SK-N-SH (cell line): ENCODE measurements at regions not wholly inside any gene's neighbourhood (a gene's known extent, or its start where the extent isn't known, plus 50 kb on each side); places are given as distances from the start of the nearest gene placed in this dataset.

Source experiments
- CTCF ChIA-PET: fragments of 300-600, 350-600 bp; formaldehyde crosslinking; extraction: SDS; loops from one replicate; lab custom pipeline; 2021; lab: Yijun Ruan, JAX
- POLR2A ChIA-PET: fragments of 350-600 bp; sonication (Branson Sonifier 250); formaldehyde crosslinking; extraction: SDS; loops from one replicate; lab custom pipeline; 2020; ENCODE audit warnings: antibody characterized with exemption, inconsistent platforms; lab: Yijun Ruan, JAX
- DNase-seq: peaks from one replicate; pipeline ENCODE4 v3.0.0; 2012
- H2AFZ ChIP-seq: fragments of 200-600 bp; sonication (generic); 2 replicates; pipeline ENCODE4 v1.8.1; 2016; ENCODE audit warnings: antibody characterized with exemption, mild to moderate bottlenecking, low read depth
- H3F3A ChIP-seq: fragments of 200-600 bp; sonication (generic); replicated peaks from 2 replicates; pipeline ENCODE3; 2016; ENCODE audit warnings: antibody characterized with exemption, mild to moderate bottlenecking; ENCODE audit not compliant: insufficient read depth
- H3K27ac ChIP-seq, 2 experiments: fragments of 200-500 bp in 1 of 2; fragments of 200-600 bp in 1 of 2; sonication (Bioruptor generic) in 1 of 2; sonication (generic), shearing (Covaris generic) in 1 of 2; 2 replicates each; pipeline versions ENCODE4 v1.5.1 to v1.6.1; 2014 to 2016; ENCODE audit warnings: low read depth in 2 of 2, inconsistent platforms in 1 of 2, low read length in 1 of 2, mild to moderate bottlenecking in 1 of 2, mixed read lengths in 1 of 2
- H3K27me3 ChIP-seq: fragments of 200-600 bp; sonication (generic), shearing (Covaris generic); 2 replicates; pipeline ENCODE4 v1.6.1; 2016; ENCODE audit warnings: mixed run types; ENCODE audit not compliant: insufficient read depth
- H3K36me3 ChIP-seq, 2 experiments: fragments of 200-500 bp in 1 of 2; fragments of 200-600 bp in 1 of 2; sonication (Bioruptor generic) in 1 of 2; sonication (generic) in 1 of 2; replicated peaks in 1 of 2; 2 replicates each; pipeline versions ENCODE3 to v1.5.1; 2014 to 2016; ENCODE audit warnings: low read length in 1 of 2, mild to moderate bottlenecking in 1 of 2; ENCODE audit not compliant: insufficient read depth in 2 of 2, control insufficient read depth in 1 of 2
- H3K4me1 ChIP-seq, 2 experiments: fragments of 200-500 bp in 1 of 2; fragments of 200-600 bp in 1 of 2; sonication (Bioruptor generic) in 1 of 2; sonication (generic), shearing (Covaris generic) in 1 of 2; 2 replicates each; pipeline versions ENCODE4 v1.5.1 to v1.6.1; 2014 to 2016; ENCODE audit warnings: low read depth in 1 of 2, low read length in 1 of 2, mixed run types in 1 of 2; ENCODE audit not compliant: insufficient read depth in 2 of 2, control insufficient read depth in 1 of 2
- H3K4me2 ChIP-seq: fragments of 200-600 bp; sonication (generic), shearing (Covaris generic); 2 replicates; pipeline ENCODE4 v1.6.1; 2017; ENCODE audit warnings: mixed run types
- H3K4me3 ChIP-seq, 2 experiments: fragments of 200-500 bp in 1 of 2; fragments of 200-600 bp in 1 of 2; sonication (Bioruptor generic) in 1 of 2; sonication (generic), shearing (Covaris generic) in 1 of 2; 2 replicates each; pipeline versions ENCODE4 v1.5.1 to v1.8.1; 2014 to 2016; ENCODE audit warnings: low read depth in 2 of 2, inconsistent platforms in 1 of 2, low read length in 1 of 2, mild to moderate bottlenecking in 1 of 2, mixed read lengths in 1 of 2, moderate library complexity in 1 of 2
- H3K79me2 ChIP-seq: fragments of 200-600 bp; sonication (generic); 2 replicates; pipeline ENCODE4 v1.8.1; 2017; ENCODE audit warnings: mild to moderate bottlenecking; ENCODE audit not compliant: insufficient read depth
- H3K9ac ChIP-seq: fragments of 200-600 bp; sonication (generic); 2 replicates; pipeline ENCODE4 v1.6.1; 2017; ENCODE audit warnings: mixed run types
- H3K9me2 ChIP-seq: fragments of 200-600 bp; sonication (generic); 2 replicates; pipeline ENCODE4 v1.6.1; 2017; ENCODE audit warnings: mixed run types
- H3K9me3 ChIP-seq: fragments of 200-600 bp; sonication (generic); 2 replicates; pipeline ENCODE4 v1.6.1; 2017; ENCODE audit warnings: mixed run types, mild to moderate bottlenecking, moderate library complexity
- H4K20me1 ChIP-seq: fragments of 200-600 bp; sonication (generic); 2 replicates; pipeline ENCODE4 v1.6.1; 2017; ENCODE audit warnings: mild to moderate bottlenecking, mixed run types; ENCODE audit not compliant: insufficient read depth
- CHD2 ChIP-seq: fragments of 150-350 bp; IDR thresholded peaks from 2 replicates; pipeline ENCODE4 v1.6.1; 2018; ENCODE audit warnings: low read length; ENCODE audit not compliant: partially characterized antibody
- CTCF ChIP-seq: fragments of 200-600 bp; sonication (generic); IDR thresholded peaks from 2 replicates; pipeline ENCODE4 v1.6.1; 2017; ENCODE audit warnings: antibody characterized with exemption, mild to moderate bottlenecking, moderate library complexity
- EP300 ChIP-seq, 2 experiments: IDR thresholded peaks; 2 replicates each; pipeline versions ENCODE4 v1.4.0 to v1.6.1; 2012; ENCODE audit warnings: borderline replicate concordance in 1 of 2, low read depth in 1 of 2, low read length in 1 of 2
- IRF3 ChIP-seq: fragments of 150-350 bp; IDR thresholded peaks from 2 replicates; pipeline ENCODE4 v1.6.1; 2016; ENCODE audit warnings: mild to moderate bottlenecking, low read depth, low read length
- JUND ChIP-seq: IDR thresholded peaks from 2 replicates; pipeline ENCODE4 v1.4.0; 2012
- MEF2A ChIP-seq: IDR thresholded peaks from 2 replicates; pipeline ENCODE4 v1.4.0; 2012; ENCODE audit warnings: low read depth, borderline replicate concordance
- MXI1 ChIP-seq: IDR thresholded peaks from 2 replicates; pipeline ENCODE4 v1.6.1; 2012; ENCODE audit warnings: mild to moderate bottlenecking, low read depth, low read length, improper control_type of control experiment
- NRF1 ChIP-seq: IDR thresholded peaks from 2 replicates; pipeline ENCODE4 v1.6.1; 2012; ENCODE audit warnings: low read depth, mild to moderate bottlenecking, low read length
- PBX3 ChIP-seq: IDR thresholded peaks from 2 replicates; pipeline ENCODE4; 2012
- POLR2AphosphoS5 ChIP-seq: IDR thresholded peaks from 2 replicates; pipeline ENCODE4 v1.6.1; 2012; ENCODE audit warnings: low read depth, low read length
- RAD21 ChIP-seq: IDR thresholded peaks from 2 replicates; pipeline ENCODE4 v1.6.1; 2012; ENCODE audit warnings: mild to moderate bottlenecking, low read length
- SIN3A ChIP-seq: IDR thresholded peaks from 2 replicates; pipeline ENCODE4 v1.6.1; 2012; ENCODE audit warnings: low read depth, mild to moderate bottlenecking, low read length, moderate library complexity, borderline replicate concordance
- TAF1 ChIP-seq: IDR thresholded peaks from 2 replicates; pipeline ENCODE4 v1.6.1; 2012; ENCODE audit warnings: low read depth, mild to moderate bottlenecking, low read length, moderate library complexity, borderline replicate concordance
- TEAD4 ChIP-seq: IDR thresholded peaks from 2 replicates; pipeline ENCODE4 v1.4.0; 2012; ENCODE audit warnings: mild to moderate bottlenecking, borderline replicate concordance; ENCODE audit not compliant: insufficient read depth
- USF2 ChIP-seq: fragments of 150-350 bp; IDR thresholded peaks from 2 replicates; pipeline ENCODE4 v1.6.1; 2017; ENCODE audit warnings: antibody characterized with exemption, low read length, low read depth, borderline replicate concordance
- YY1 ChIP-seq: IDR thresholded peaks from 2 replicates; pipeline ENCODE4 v1.4.0; 2012; ENCODE audit warnings: low read depth, mild to moderate bottlenecking
- WGBS: methylation state at CpG from one replicate; pipeline ENCODE4 v1.1.6; 2017; ENCODE audit warnings: low lambda C conversion rate; 5-methylcytosine and 5-hydroxymethylcytosine counted together

- no peaks in the 10 kb centered on the region for H4K20me1 ChIP-seq
- H3K27me3 ChIP-seq = no peaks in the 10 kb centered on the region
- H3K4me1 ChIP-seq = no peaks in the 10 kb centered on the region
- H3K9ac ChIP-seq = no peak overlapping the region
- 84% methylated on average over 4 of the region's 4 CpGs for WGBS
- ChIA-PET POLR2A (no interaction called here), CTCF (no interaction called here)
- no peak overlapping the region for H3K4me3 ChIP-seq
- no peak overlapping the region for H2AFZ ChIP-seq
- no peaks in the 10 kb centered on the region for H3K36me3 ChIP-seq
- no peak overlapping the region for H3K27ac ChIP-seq
- H3F3A ChIP-seq = no peaks in the 10 kb centered on the region
- no peaks in the 10 kb centered on the region for H3K9me2 ChIP-seq
- DNase-seq = no peak
- H3K9me3 ChIP-seq = no peaks in the 10 kb centered on the region
- TF ChIP-seq TEAD4 = no peak
- no peaks in the 10 kb centered on the region for H3K79me2 ChIP-seq
- no peak overlapping the region for H3K4me2 ChIP-seq
These were observed 481.3 kb upstream of the NRP1 start for GRCh38 chr10:33815776-33816175.

- CTCF ChIA-PET = no interaction called here
- Histone ChIP-seq H3K27ac (no peak overlapping the region), H3K27me3 (no peaks in the 10 kb centered on the region), H3K4me3 (no peak overlapping the region), H3K9ac (no peak overlapping the region), H3K9me3 (no peaks in the 10 kb centered on the region)
- TF ChIP-seq RAD21 (no peak), PBX3 (no peak)
- TF ChIP-seq, all 33 proteins: peak for 0
- no peak for DNase-seq
- no peaks in the 10 kb centered on the region for H3F3A ChIP-seq
- no peaks in the 10 kb centered on the region for H3K9me2 ChIP-seq
- no peaks in the 10 kb centered on the region for H3K4me1 ChIP-seq
- no peak overlapping the region for H2AFZ ChIP-seq
- no peaks in the 10 kb centered on the region for H3K36me3 ChIP-seq
- H4K20me1 ChIP-seq = no peaks in the 10 kb centered on the region
- POLR2A ChIA-PET = no interaction called here
- H3K79me2 ChIP-seq = no peaks in the 10 kb centered on the region
- WGBS = 54% methylated on average over 3 of the region's 3 CpGs
- no peak overlapping the region for H3K4me2 ChIP-seq
These were observed 479.4 kb upstream of the NRP1 start for GRCh38 chr10:33813871-33814270.

- 81% methylated on average over 2 of the region's 2 CpGs for WGBS
- Histone ChIP-seq H4K20me1 (no peaks in the 10 kb centered on the region), H3K79me2 (no peaks in the 10 kb centered on the region), H3K9ac (no peak overlapping the region), H2AFZ (no peak overlapping the region), H3K27ac (no peak overlapping the region), H3K36me3 (no peaks in the 10 kb centered on the region), H3K4me2 (no peak overlapping the region), H3K9me3 (no peaks in the 10 kb centered on the region), H3F3A (no peaks in the 10 kb centered on the region), H3K27me3 (no peaks in the 10 kb centered on the region), H3K4me3 (no peak overlapping the region), H3K9me2 (no peaks in the 10 kb centered on the region), H3K4me1 (no peaks in the 10 kb centered on the region)
- ChIA-PET POLR2A (no interaction called here), CTCF (no interaction called here)
- DNase-seq = no peak
- no peak for TF ChIP-seq USF2
- no peak for TF ChIP-seq MXI1
- TF ChIP-seq TAF1 = no peak
- TF ChIP-seq TEAD4 = no peak
- no peak for TF ChIP-seq CHD2
- TF ChIP-seq POLR2AphosphoS5 = no peak
- TF ChIP-seq MEF2A = no peak
- TF ChIP-seq IRF3 = no peak
- TF ChIP-seq JUND = no peak
- no peak for TF ChIP-seq SIN3A
- no peak for TF ChIP-seq CTCF
- no peak for TF ChIP-seq NRF1
- no peak for TF ChIP-seq EP300 (IDR thresholded peaks at IDR 0.05; ENCODE audit: borderline replicate concordance in 1 of 2, low read depth in 1 of 2, low read length in 1 of 2)
- no peak for TF ChIP-seq YY1
These were observed 478.9 kb upstream of the NRP1 start for GRCh38 chr10:33813415-33813814.
